ENCODE measurements at regions not wholly inside any gene's neighbourhood (a gene's known extent, or its start where the extent isn't known, plus 50 kb on each side); places are given as distances from the start of the nearest gene placed in this dataset.

DNA sequence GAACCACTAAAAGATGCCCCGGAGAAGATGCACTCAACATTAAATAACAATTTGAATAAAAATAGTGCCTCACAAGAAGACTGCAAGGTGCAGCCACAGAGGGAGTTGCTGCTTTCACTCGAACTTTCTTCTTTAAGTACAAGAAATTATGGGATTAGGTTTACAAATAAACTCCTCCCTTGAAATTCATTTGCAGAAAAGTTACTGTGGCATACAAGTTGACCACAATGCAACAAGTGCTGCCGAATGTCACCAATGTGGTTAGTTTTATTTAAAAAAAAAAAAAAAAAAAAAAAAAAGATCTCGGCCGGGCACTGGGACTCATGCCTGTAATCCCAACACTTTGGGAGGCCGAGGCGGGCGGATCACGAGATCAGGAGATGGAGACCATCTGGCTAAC, 76.8 kb upstream of the RAB4A start:
- no peak for DNase-seq

GRCh38 chr1:229195246-229195645, 75.7 kb upstream of the RAB4A start:
- no peak overlapping the region for H3K4me3 ChIP-seq
- DNase-seq (no peak), ATAC-seq (no peak)
- intact Hi-C loops (cut with DNase I) = no loop called here
- no peak overlapping the region for H3K27ac ChIP-seq
- TF ChIP-seq, protein P1, sequence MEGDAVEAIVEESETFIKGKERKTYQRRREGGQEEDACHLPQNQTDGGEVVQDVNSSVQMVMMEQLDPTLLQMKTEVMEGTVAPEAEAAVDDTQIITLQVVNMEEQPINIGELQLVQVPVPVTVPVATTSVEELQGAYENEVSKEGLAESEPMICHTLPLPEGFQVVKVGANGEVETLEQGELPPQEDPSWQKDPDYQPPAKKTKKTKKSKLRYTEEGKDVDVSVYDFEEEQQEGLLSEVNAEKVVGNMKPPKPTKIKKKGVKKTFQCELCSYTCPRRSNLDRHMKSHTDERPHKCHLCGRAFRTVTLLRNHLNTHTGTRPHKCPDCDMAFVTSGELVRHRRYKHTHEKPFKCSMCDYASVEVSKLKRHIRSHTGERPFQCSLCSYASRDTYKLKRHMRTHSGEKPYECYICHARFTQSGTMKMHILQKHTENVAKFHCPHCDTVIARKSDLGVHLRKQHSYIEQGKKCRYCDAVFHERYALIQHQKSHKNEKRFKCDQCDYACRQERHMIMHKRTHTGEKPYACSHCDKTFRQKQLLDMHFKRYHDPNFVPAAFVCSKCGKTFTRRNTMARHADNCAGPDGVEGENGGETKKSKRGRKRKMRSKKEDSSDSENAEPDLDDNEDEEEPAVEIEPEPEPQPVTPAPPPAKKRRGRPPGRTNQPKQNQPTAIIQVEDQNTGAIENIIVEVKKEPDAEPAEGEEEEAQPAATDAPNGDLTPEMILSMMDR (IDR thresholded peaks at IDR 0.05) = no peak
- no peaks in the 10 kb centered on the region for H3K36me3 ChIP-seq (ENCODE audit: insufficient read depth in 1 of 2, low read depth in 1 of 2)
- no peaks in the 10 kb centered on the region for H3K4me1 ChIP-seq
- no peaks in the 10 kb centered on the region for H3K27me3 ChIP-seq (ENCODE audit: insufficient read depth in 3 of 3, low read length in 2 of 3)
- WGBS, 3 donors = 85 to 96% (median 92%) methylated on average over 1 of the region's 1 CpG
- no peaks in the 10 kb centered on the region for H3K9me3 ChIP-seq

More for the DNA sequence above, 76.8 kb upstream of the RAB4A start:
- no peak overlapping the region for H3K4me3 ChIP-seq
- no peaks in the 10 kb centered on the region for H3K36me3 ChIP-seq (ENCODE audit: insufficient read depth in 1 of 2, low read depth in 1 of 2)
- no peaks in the 10 kb centered on the region for H3K4me1 ChIP-seq
- intact Hi-C loops (cut with DNase I) = no loop called here
- TF ChIP-seq, protein P1 (IDR thresholded peaks at IDR 0.05) = no peak
- no peaks in the 10 kb centered on the region for H3K27me3 ChIP-seq (ENCODE audit: insufficient read depth in 3 of 3, low read length in 2 of 3)
- no peaks in the 10 kb centered on the region for H3K9me3 ChIP-seq
- no peak overlapping the region for H3K27ac ChIP-seq
- ATAC-seq = no peak
- WGBS, 3 donors = 89 to 93% (median 92%) methylated on average over 9 of the region's 9 CpGs

DNA sequence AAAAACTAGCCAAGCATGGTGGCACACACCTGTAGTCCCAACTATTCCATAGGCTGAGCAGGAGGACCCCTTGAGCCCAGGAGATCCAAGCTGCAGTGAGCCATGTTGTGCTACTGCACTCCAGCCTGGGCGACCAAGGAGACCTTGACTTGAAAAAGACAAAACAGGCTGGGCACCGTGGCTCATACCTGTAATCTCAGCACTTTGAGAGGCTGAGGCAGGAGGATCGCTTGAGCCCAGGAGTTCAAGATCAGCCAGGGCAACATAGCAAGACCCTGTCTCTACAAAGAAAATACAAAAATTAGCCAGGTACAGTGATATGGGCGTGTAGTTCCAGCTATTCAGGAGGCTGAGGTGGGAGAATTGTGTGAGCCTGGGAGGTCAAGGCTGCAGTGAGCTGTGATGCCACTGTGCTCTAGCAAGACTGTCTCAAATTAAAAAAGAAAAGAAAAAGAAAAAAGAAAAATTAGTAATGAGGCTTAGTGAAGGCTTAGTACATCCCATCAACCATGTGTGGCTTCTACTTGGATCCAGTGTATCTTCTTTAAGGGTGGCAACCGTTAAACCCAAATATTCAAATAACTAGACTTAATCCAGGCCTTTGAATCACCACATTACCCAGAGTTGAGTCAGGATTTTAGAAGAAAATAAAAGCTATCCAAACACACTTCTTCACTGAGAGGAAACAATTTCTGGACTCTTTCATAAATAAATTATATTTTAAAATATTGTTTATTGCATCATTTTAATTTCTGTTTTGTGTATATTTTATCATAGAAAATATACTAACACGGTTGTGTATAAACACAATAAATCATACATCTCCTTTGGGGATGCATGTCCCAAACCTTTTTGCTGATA, 74.3 kb upstream of the RAB4A start:
- no peak overlapping the region for H3K4me3 ChIP-seq
- no peaks in the 10 kb centered on the region for H3K9me3 ChIP-seq
- H3K4me1 ChIP-seq = no peaks in the 10 kb centered on the region
- no peak overlapping the region for H3K27ac ChIP-seq
- ATAC-seq = no peak
- H3K36me3 ChIP-seq (ENCODE audit: insufficient read depth in 1 of 2, low read depth in 1 of 2) = no peaks in the 10 kb centered on the region
- TF ChIP-seq, protein P1 (IDR thresholded peaks at IDR 0.05) = no peak
- 82 to 89% (median 86%) methylated on average over 6 of the region's 6 CpGs for WGBS, 3 donors
- H3K27me3 ChIP-seq (ENCODE audit: insufficient read depth in 3 of 3, low read length in 2 of 3) = no peaks in the 10 kb centered on the region
- DNase-seq = no peak
- intact Hi-C loops (cut with DNase I) = no loop called here

- ATAC-seq = no peak
- Histone ChIP-seq H3K27ac (no peak overlapping the region), H3K36me3 (ENCODE audit: insufficient read depth in 1 of 2, low read depth in 1 of 2) (no peaks in the 10 kb centered on the region), H3K4me3 (no peak overlapping the region), H3K9me3 (no peaks in the 10 kb centered on the region), H3K27me3 (ENCODE audit: insufficient read depth in 3 of 3, low read length in 2 of 3) (no peaks in the 10 kb centered on the region), H3K4me1 (no peaks in the 10 kb centered on the region)
- no peak for DNase-seq
- 84 to 87% (median 85%) methylated on average over 5 of the region's 5 CpGs for WGBS, 3 donors
- intact Hi-C loops (cut with DNase I) = no loop called here
- TF ChIP-seq, protein P1 (IDR thresholded peaks at IDR 0.05) = no peak
Measured at GRCh38 chr1:229197265-229197585, 73.7 kb upstream of the RAB4A start.

Data from psoas muscle (tissue), 7 donors.